ENCODE measurements at regions not wholly inside any gene's neighbourhood (a gene's known extent, or its start where the extent isn't known, plus 50 kb on each side); places are given as distances from the start of the nearest gene placed in this dataset.

GRCh38 chr12:115776399-115776798 is 501.1 kb downstream of the MED13L start:
- no peaks in the 10 kb centered on the region for H3K36me3 ChIP-seq (ENCODE audit: insufficient read depth, low read length)
- H3K27me3 ChIP-seq (ENCODE audit: insufficient read depth, low read length): no peaks in the 10 kb centered on the region
- H3K9me2 ChIP-seq (ENCODE audit: low read depth, low read length): no peaks in the 10 kb centered on the region
- H2AFZ ChIP-seq (ENCODE audit: low read length): no peak overlapping the region
- no peak for TF ChIP-seq CTCF (IDR thresholded peaks at IDR 0.05; ENCODE audit: low read length)
- TF ChIP-seq EZH2 (IDR thresholded peaks at IDR 0.05; ENCODE audit: borderline replicate concordance, low read length): no peak
- H3K9ac ChIP-seq (ENCODE audit: low read length): no peak overlapping the region
- H3K79me2 ChIP-seq (ENCODE audit: insufficient read depth, low read length): no peaks in the 10 kb centered on the region
- H3K4me3 ChIP-seq (ENCODE audit: low read depth, low read length, poor library complexity, severe bottlenecking): no peak overlapping the region
- H3K27ac ChIP-seq (ENCODE audit: low read depth, low read length, poor library complexity, severe bottlenecking): no peak overlapping the region
- H4K20me1 ChIP-seq (ENCODE audit: insufficient read depth, low read length): no peaks in the 10 kb centered on the region
- no peaks in the 10 kb centered on the region for H3K4me1 ChIP-seq (ENCODE audit: insufficient read depth, low read length, severe bottlenecking)
- no peak overlapping the region for H3K4me2 ChIP-seq (ENCODE audit: low read length)
- H3K9me3 ChIP-seq (ENCODE audit: low read length): no peaks in the 10 kb centered on the region
- no peaks in the 10 kb centered on the region for H3F3A ChIP-seq (ENCODE audit: insufficient read depth, low read length)

- no peaks in the 10 kb centered on the region for H3K9me2 ChIP-seq (ENCODE audit: low read depth, low read length)
- H3K4me1 ChIP-seq (ENCODE audit: insufficient read depth, low read length, severe bottlenecking): no peaks in the 10 kb centered on the region
- no peak overlapping the region for H2AFZ ChIP-seq (ENCODE audit: low read length)
- no peaks in the 10 kb centered on the region for H3F3A ChIP-seq (ENCODE audit: insufficient read depth, low read length)
- no peaks in the 10 kb centered on the region for H3K9me3 ChIP-seq (ENCODE audit: low read length)
- no peaks in the 10 kb centered on the region for H3K27me3 ChIP-seq (ENCODE audit: insufficient read depth, low read length)
- H3K27ac ChIP-seq (ENCODE audit: low read depth, low read length, poor library complexity, severe bottlenecking): no peak overlapping the region
- H3K9ac ChIP-seq (ENCODE audit: low read length): no peak overlapping the region
- no peak overlapping the region for H3K4me2 ChIP-seq (ENCODE audit: low read length)
- H3K36me3 ChIP-seq (ENCODE audit: insufficient read depth, low read length): no peaks in the 10 kb centered on the region
- H3K4me3 ChIP-seq (ENCODE audit: low read depth, low read length, poor library complexity, severe bottlenecking): no peak overlapping the region
- no peak for TF ChIP-seq CTCF (IDR thresholded peaks at IDR 0.05; ENCODE audit: low read length)
- TF ChIP-seq EZH2 (IDR thresholded peaks at IDR 0.05; ENCODE audit: borderline replicate concordance, low read length): no peak
- H4K20me1 ChIP-seq (ENCODE audit: insufficient read depth, low read length): no peaks in the 10 kb centered on the region
- no peaks in the 10 kb centered on the region for H3K79me2 ChIP-seq (ENCODE audit: insufficient read depth, low read length)
These were observed 503.2 kb downstream of the MED13L start for GRCh38 chr12:115774148-115774895.

- no peaks in the 10 kb centered on the region for H4K20me1 ChIP-seq (ENCODE audit: insufficient read depth, low read length)
- H3K36me3 ChIP-seq (ENCODE audit: insufficient read depth, low read length): no peaks in the 10 kb centered on the region
- H3K27me3 ChIP-seq (ENCODE audit: insufficient read depth, low read length): no peaks in the 10 kb centered on the region
- H3K79me2 ChIP-seq (ENCODE audit: insufficient read depth, low read length): no peaks in the 10 kb centered on the region
- no peaks in the 10 kb centered on the region for H3K9me2 ChIP-seq (ENCODE audit: low read depth, low read length)
- H3F3A ChIP-seq (ENCODE audit: insufficient read depth, low read length): no peaks in the 10 kb centered on the region
- H3K4me1 ChIP-seq (ENCODE audit: insufficient read depth, low read length, severe bottlenecking): no peaks in the 10 kb centered on the region
- H3K4me2 ChIP-seq (ENCODE audit: low read length): no peak overlapping the region
- H3K9ac ChIP-seq (ENCODE audit: low read length): no peak overlapping the region
- no peaks in the 10 kb centered on the region for H3K9me3 ChIP-seq (ENCODE audit: low read length)
- H3K4me3 ChIP-seq (ENCODE audit: low read depth, low read length, poor library complexity, severe bottlenecking): no peak overlapping the region
- TF ChIP-seq EZH2 (IDR thresholded peaks at IDR 0.05; ENCODE audit: borderline replicate concordance, low read length): no peak
- no peak overlapping the region for H2AFZ ChIP-seq (ENCODE audit: low read length)
- H3K27ac ChIP-seq (ENCODE audit: low read depth, low read length, poor library complexity, severe bottlenecking): no peak overlapping the region
These were observed 505.9 kb downstream of the MED13L start for GRCh38 chr12:115771601-115772000.

GRCh38 chr12:115771065-115771464 is 506.4 kb downstream of the MED13L start:
- H2AFZ ChIP-seq (ENCODE audit: low read length): no peak overlapping the region
- H3K79me2 ChIP-seq (ENCODE audit: insufficient read depth, low read length): no peaks in the 10 kb centered on the region
- H3K27me3 ChIP-seq (ENCODE audit: insufficient read depth, low read length): no peaks in the 10 kb centered on the region
- TF ChIP-seq EZH2 (IDR thresholded peaks at IDR 0.05; ENCODE audit: borderline replicate concordance, low read length) (no peak), CTCF (IDR thresholded peaks at IDR 0.05; ENCODE audit: low read length) (no peak)
- H3K4me2 ChIP-seq (ENCODE audit: low read length): no peak overlapping the region
- no peaks in the 10 kb centered on the region for H3K4me1 ChIP-seq (ENCODE audit: insufficient read depth, low read length, severe bottlenecking)
- no peak overlapping the region for H3K9ac ChIP-seq (ENCODE audit: low read length)
- no peaks in the 10 kb centered on the region for H3K9me2 ChIP-seq (ENCODE audit: low read depth, low read length)
- no peaks in the 10 kb centered on the region for H3F3A ChIP-seq (ENCODE audit: insufficient read depth, low read length)
- H3K4me3 ChIP-seq (ENCODE audit: low read depth, low read length, poor library complexity, severe bottlenecking): no peak overlapping the region
- no peaks in the 10 kb centered on the region for H4K20me1 ChIP-seq (ENCODE audit: insufficient read depth, low read length)
- H3K36me3 ChIP-seq (ENCODE audit: insufficient read depth, low read length): no peaks in the 10 kb centered on the region
- H3K27ac ChIP-seq (ENCODE audit: low read depth, low read length, poor library complexity, severe bottlenecking): no peak overlapping the region
- H3K9me3 ChIP-seq (ENCODE audit: low read length): no peaks in the 10 kb centered on the region

All from OCI-LY1 (cell line).